ENCODE measurements at regions not wholly inside any gene's neighbourhood (a gene's known extent, or its start where the extent isn't known, plus 50 kb on each side); places are given as distances from the start of the nearest gene placed in this dataset.
A peak's percentile ranks its signal among the peaks of the same experiment; 100 is the strongest.

DNA sequence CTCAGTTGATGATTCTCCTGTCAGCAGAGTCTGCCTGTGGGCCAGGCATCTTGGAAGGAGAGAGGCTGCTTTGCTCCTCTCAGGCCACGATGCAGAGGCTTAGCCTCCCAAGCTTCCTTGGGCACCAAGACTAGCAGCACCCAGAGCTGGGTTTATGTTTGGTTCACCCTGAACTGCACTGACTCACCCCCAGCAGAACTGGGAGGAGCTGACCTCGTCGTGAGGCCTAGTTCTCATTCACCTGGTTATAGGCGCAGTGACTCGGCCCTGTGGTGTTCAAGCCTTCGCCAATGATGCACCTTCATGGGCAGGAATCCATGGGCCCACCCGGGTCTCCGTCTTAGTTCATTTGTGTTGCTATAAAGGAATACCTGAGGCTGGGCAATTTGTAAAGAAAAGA lies 122.0 kb upstream of the ZNF438 start:
- Mint-ChIP-seq H3K27ac (ENCODE audit: unreplicated experiment) (peak overlapping the region; percentile 10), H3K36me3 (ENCODE audit: low read depth) (peaks cover 2% of the 10 kb centered on the region)
- DNase-seq (ENCODE audit: low spot score), result no peak

DNA sequence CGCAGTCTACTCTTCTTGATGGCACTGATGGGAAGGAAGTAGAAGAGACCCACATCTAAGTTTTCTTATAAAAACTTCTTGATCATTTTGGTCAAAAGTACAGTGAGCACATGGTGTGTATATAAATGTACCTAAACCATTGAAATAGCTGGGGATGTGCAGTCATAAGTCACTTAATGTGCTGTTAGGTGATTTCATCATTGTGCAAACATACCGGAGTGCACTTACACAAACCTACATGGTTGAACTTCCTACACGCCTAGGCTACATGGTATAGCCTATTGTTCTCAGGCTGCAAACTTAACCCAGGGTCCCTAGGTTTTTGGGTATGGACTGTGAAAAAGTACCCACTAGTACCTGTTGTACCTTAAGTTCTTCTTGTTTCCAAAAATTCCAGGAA lies 123.3 kb upstream of the ZNF438 start:
- peaks cover 46% of the 10 kb centered on the region for H3K4me1 Mint-ChIP-seq (ENCODE audit: low read depth)
- peaks cover 2% of the 10 kb centered on the region for H3K36me3 Mint-ChIP-seq (ENCODE audit: low read depth)
- H3K4me3 Mint-ChIP-seq (ENCODE audit: unreplicated experiment), result no peak overlapping the region

More for the DNA sequence above, 122.0 kb upstream of the ZNF438 start:
- peaks cover 45% of the 10 kb centered on the region for H3K4me1 Mint-ChIP-seq (ENCODE audit: low read depth)
- H3K27me3 Mint-ChIP-seq (ENCODE audit: low read depth), result no peaks in the 10 kb centered on the region
- TF ChIP-seq, protein P1, sequence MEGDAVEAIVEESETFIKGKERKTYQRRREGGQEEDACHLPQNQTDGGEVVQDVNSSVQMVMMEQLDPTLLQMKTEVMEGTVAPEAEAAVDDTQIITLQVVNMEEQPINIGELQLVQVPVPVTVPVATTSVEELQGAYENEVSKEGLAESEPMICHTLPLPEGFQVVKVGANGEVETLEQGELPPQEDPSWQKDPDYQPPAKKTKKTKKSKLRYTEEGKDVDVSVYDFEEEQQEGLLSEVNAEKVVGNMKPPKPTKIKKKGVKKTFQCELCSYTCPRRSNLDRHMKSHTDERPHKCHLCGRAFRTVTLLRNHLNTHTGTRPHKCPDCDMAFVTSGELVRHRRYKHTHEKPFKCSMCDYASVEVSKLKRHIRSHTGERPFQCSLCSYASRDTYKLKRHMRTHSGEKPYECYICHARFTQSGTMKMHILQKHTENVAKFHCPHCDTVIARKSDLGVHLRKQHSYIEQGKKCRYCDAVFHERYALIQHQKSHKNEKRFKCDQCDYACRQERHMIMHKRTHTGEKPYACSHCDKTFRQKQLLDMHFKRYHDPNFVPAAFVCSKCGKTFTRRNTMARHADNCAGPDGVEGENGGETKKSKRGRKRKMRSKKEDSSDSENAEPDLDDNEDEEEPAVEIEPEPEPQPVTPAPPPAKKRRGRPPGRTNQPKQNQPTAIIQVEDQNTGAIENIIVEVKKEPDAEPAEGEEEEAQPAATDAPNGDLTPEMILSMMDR (IDR thresholded peaks at IDR 0.05), result no peak
- peaks cover 7% of the 10 kb centered on the region for H3K9me3 Mint-ChIP-seq (ENCODE audit: low read depth)
- H3K4me3 Mint-ChIP-seq (ENCODE audit: unreplicated experiment), result no peak overlapping the region

DNA sequence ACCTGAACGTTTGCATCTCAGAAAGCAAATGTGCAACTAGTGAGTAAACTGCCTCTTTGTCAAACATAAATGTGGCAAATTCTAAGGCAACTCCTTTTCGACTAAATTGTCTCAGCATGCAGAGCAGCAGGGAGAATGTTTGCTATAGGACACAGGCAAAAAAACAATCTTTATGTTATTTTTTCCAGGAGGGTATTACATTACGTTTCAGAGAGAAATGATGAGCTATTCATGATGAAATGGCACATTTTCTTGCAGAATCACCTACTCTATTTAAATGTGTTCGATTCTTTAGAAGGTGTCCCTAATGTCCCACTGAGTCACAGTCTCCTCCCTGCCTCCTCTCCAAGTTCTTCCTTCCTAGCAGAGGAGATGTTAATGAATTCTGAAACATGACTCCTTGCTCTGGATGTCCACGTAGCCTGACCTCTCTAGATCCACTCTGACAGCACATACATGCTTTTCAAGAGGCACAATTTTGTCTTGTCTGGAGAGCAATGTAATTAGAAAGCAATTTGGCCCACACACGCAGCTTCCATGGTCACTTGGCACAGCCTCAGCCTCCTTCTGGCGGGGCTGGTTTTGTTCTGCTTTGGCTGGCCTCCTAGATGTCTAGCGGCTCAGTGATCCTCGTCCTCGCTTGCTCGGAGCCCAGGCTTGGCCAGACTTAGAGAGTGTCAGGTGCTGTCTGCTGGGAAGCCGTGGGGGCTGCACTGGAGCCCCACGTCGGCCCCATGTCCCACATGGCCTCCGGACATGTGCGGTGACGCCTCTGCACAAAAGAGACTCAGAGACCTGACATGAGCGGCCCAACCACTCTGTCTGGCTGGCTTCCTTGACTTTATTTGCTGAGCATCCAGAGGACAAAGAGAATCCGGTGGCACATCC lies 125.7 kb upstream of the ZNF438 start:
- TF ChIP-seq, protein P1 (IDR thresholded peaks at IDR 0.05), result no peak
- H3K27me3 Mint-ChIP-seq (ENCODE audit: low read depth), result no peaks in the 10 kb centered on the region
- peak overlapping the region; percentile 99 for H3K27ac Mint-ChIP-seq (ENCODE audit: unreplicated experiment)
- H3K9me3 Mint-ChIP-seq (ENCODE audit: low read depth), result peaks cover 31% of the 10 kb centered on the region
- peaks cover 8% of the 10 kb centered on the region for H3K36me3 Mint-ChIP-seq (ENCODE audit: low read depth)
- H3K4me1 Mint-ChIP-seq (ENCODE audit: low read depth), result peaks cover 36% of the 10 kb centered on the region
- peak overlapping the region; percentile 48 for H3K4me3 Mint-ChIP-seq (ENCODE audit: unreplicated experiment)
- DNase-seq (ENCODE audit: low spot score), result peak; percentile 87

More for the DNA sequence above, 123.3 kb upstream of the ZNF438 start:
- H3K9me3 Mint-ChIP-seq (ENCODE audit: low read depth), result peaks cover 15% of the 10 kb centered on the region
- no peak overlapping the region for H3K27ac Mint-ChIP-seq (ENCODE audit: unreplicated experiment)
- TF ChIP-seq, protein P1 (IDR thresholded peaks at IDR 0.05), result no peak
- H3K27me3 Mint-ChIP-seq (ENCODE audit: low read depth), result no peaks in the 10 kb centered on the region
- no peak for DNase-seq (ENCODE audit: low spot score)

DNA sequence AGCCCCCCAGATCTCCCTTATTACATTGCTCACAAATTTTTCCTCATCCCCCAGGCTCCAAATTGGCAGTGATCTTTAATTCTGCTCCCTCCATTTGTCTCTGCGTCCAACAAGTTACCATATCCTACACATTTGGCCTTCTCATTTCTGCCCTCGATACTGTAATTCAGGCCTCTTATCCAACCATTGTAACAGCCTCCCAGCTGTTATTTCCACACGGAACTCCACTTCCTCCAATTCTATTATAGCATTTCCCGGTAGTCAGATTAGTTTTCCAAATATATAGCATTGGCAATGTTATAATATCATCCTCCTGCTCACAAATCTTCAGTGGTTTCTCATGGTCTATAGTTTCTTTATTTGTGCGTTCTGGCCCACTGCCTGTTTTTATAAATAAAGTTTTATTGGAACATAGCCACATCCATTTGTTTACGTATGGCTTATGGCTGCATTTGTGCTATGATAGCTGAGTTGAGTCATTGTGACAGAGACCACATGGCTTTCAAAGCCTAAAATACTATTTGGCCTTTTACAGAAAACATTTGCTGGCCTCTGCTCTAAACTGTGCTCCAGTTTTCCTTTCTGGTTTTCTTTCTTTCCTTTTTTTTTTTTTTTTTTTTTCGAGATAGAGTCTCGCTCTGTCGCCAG lies 126.5 kb upstream of the ZNF438 start:
- peaks cover 8% of the 10 kb centered on the region for H3K36me3 Mint-ChIP-seq (ENCODE audit: low read depth)
- H3K27ac Mint-ChIP-seq (ENCODE audit: unreplicated experiment), result peak overlapping the region; percentile 99
- peaks cover 36% of the 10 kb centered on the region for H3K9me3 Mint-ChIP-seq (ENCODE audit: low read depth)

DNA sequence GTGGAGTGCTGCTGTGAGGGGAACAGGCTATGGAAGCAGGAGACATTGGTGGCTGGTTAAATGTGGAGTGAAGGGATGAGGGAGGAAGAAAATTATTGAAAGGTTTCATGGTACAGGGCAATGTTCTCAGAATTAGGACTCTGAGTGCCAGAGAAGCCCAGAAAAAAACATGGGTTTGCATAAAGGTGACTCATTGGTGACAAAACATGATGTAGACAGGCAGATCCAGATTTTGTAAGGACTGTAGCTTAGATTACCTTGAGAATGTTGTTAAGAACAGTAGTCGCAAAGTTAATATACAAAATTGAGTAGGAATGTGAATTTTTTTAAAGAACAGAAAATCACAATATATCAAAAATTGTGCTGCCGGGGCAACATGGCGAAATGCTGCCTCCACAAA lies 134.9 kb upstream of the ZNF438 start:
- H3K9me3 Mint-ChIP-seq (ENCODE audit: low read depth), result peaks cover 19% of the 10 kb centered on the region
- H3K27me3 Mint-ChIP-seq (ENCODE audit: low read depth), result no peaks in the 10 kb centered on the region
- no peak overlapping the region for H3K4me3 Mint-ChIP-seq (ENCODE audit: unreplicated experiment)
- no peak for DNase-seq (ENCODE audit: low spot score)
- peaks cover 4% of the 10 kb centered on the region for H3K4me1 Mint-ChIP-seq (ENCODE audit: low read depth)
- TF ChIP-seq, protein P1 (IDR thresholded peaks at IDR 0.05), result no peak
- no peak overlapping the region for H3K27ac Mint-ChIP-seq (ENCODE audit: unreplicated experiment)
- no peaks in the 10 kb centered on the region for H3K36me3 Mint-ChIP-seq (ENCODE audit: low read depth)

More for the DNA sequence above, 126.5 kb upstream of the ZNF438 start:
- H3K4me1 Mint-ChIP-seq (ENCODE audit: low read depth), result peaks cover 28% of the 10 kb centered on the region
- H3K4me3 Mint-ChIP-seq (ENCODE audit: unreplicated experiment), result peak overlapping the region; percentile 48
- TF ChIP-seq, protein P1 (IDR thresholded peaks at IDR 0.05), result no peak
- H3K27me3 Mint-ChIP-seq (ENCODE audit: low read depth), result no peaks in the 10 kb centered on the region
- DNase-seq (ENCODE audit: low spot score), result no peak
